NK-92 treated with Interleukin-12 subunit alpha and Interleukin-12 subunit beta, amount 100 ng/mL, for 24 hours (cell line): ENCODE measurements at regions not wholly inside any gene's neighbourhood (a gene's known extent, or its start where the extent isn't known, plus 50 kb on each side); places are given as distances from the start of the nearest gene placed in this dataset.

Source experiments
- DNase-seq: peaks from one replicate; lab custom pipeline; 2025; lab: John Stamatoyannopoulos, UW

GRCh38 chr12:126591533-126591932 lies 1526.3 kb downstream of the AACS start:
- DNase-seq, result no peak

GRCh38 chr12:126601184-126602170 lies 1536.2 kb downstream of the AACS start:
- no peak for DNase-seq

GRCh38 chr12:126602612-126603011 lies 1537.4 kb downstream of the AACS start:
- DNase-seq, result no peak

- DNase-seq, result no peak
Observed at GRCh38 chr12:126607157-126607556, 1541.9 kb downstream of the AACS start.

GRCh38 chr12:126607867-126608266 lies 1542.6 kb downstream of the AACS start:
- no peak for DNase-seq

GRCh38 chr12:126608607-126609175 lies 1543.5 kb downstream of the AACS start:
- DNase-seq, result no peak

GRCh38 chr12:126616441-126616840 lies 1551.2 kb downstream of the AACS start:
- no peak for DNase-seq

- no peak for DNase-seq
Observed at GRCh38 chr12:126617312-126617711, 1552.1 kb downstream of the AACS start.

- DNase-seq, result no peak
Observed at GRCh38 chr12:126627596-126627995, 1562.4 kb downstream of the AACS start.

GRCh38 chr12:126636821-126637220 lies 1571.6 kb downstream of the AACS start:
- DNase-seq, result no peak

- DNase-seq, result no peak
Observed at GRCh38 chr12:126644236-126645020, 1579.2 kb downstream of the AACS start.

GRCh38 chr12:126648074-126648473 lies 1582.8 kb downstream of the AACS start:
- DNase-seq, result no peak

- DNase-seq, result no peak
Observed at GRCh38 chr12:126651133-126651532, 1585.9 kb downstream of the AACS start.

GRCh38 chr12:126663304-126664094 lies 1598.3 kb downstream of the AACS start:
- DNase-seq, result no peak

GRCh38 chr12:126667339-126667738 lies 1599.6 kb upstream of the TMEM132C start:
- DNase-seq, result no peak

- DNase-seq, result no peak
Observed at GRCh38 chr12:126668538-126668937, 1598.4 kb upstream of the TMEM132C start.

- no peak for DNase-seq
Observed at GRCh38 chr12:126668961-126669360, 1598.0 kb upstream of the TMEM132C start.

- no peak for DNase-seq
Observed at GRCh38 chr12:126676434-126676833, 1590.5 kb upstream of the TMEM132C start.

- no peak for DNase-seq
Observed at GRCh38 chr12:126681676-126682075, 1585.3 kb upstream of the TMEM132C start.

GRCh38 chr12:126684703-126685102 lies 1582.3 kb upstream of the TMEM132C start:
- DNase-seq, result no peak

- DNase-seq, result no peak
Observed at GRCh38 chr12:126685636-126686035, 1581.3 kb upstream of the TMEM132C start.

- no peak for DNase-seq
Observed at GRCh38 chr12:126688556-126688955, 1578.4 kb upstream of the TMEM132C start.
